ENCODE measurements at regions not wholly inside any gene's neighbourhood (a gene's known extent, or its start where the extent isn't known, plus 50 kb on each side); places are given as distances from the start of the nearest gene placed in this dataset.
"Not testable (repeated sequence)": the region's sequence is repeated elsewhere in the genome, so short reads cannot be mapped to it uniquely, and the experiment has no call there.

DNA sequence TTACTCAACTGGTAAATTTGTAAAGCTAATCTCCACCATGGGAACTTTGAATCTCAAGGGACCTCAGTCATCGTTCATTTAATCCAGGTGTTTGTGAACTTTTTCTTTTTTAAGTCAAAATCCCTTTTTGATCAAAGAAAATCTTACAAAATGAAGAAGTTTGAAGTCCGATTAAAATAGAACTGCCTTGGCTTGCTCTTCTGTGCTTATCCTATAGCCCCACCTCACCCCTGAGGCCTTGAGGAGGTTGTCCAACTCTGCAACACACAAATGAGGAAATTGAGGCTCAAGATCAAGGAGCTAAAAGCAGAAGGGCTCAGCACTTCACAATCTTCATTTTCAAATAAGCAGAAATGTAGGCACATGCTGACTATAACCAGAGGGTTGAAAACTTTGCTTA lies 240.3 kb upstream of the SFRP2 start:
- Histone ChIP-seq H3K4me2 (no peak overlapping the region), H3K4me1 (ENCODE audit: low read depth, poor library complexity, severe bottlenecking) (no peaks in the 10 kb centered on the region), H3K36me3 (ENCODE audit: insufficient read depth) (no peaks in the 10 kb centered on the region), H3K9ac (no peak overlapping the region), H3K27me3 (ENCODE audit: insufficient read depth, low read depth) (no peaks in the 10 kb centered on the region), H2AFZ (ENCODE audit: low read depth) (no peak overlapping the region), H4K20me1 (ENCODE audit: insufficient read depth) (no peaks in the 10 kb centered on the region), H3K27ac (no peak overlapping the region), H3K4me3 (IDR thresholded peaks at IDR 0.05; ENCODE audit: insufficient read depth, low read depth, low read length) (no peak overlapping the region), H3K79me2 (ENCODE audit: insufficient read depth, low read depth) (no peaks in the 10 kb centered on the region)
- TF ChIP-seq, protein P1, sequence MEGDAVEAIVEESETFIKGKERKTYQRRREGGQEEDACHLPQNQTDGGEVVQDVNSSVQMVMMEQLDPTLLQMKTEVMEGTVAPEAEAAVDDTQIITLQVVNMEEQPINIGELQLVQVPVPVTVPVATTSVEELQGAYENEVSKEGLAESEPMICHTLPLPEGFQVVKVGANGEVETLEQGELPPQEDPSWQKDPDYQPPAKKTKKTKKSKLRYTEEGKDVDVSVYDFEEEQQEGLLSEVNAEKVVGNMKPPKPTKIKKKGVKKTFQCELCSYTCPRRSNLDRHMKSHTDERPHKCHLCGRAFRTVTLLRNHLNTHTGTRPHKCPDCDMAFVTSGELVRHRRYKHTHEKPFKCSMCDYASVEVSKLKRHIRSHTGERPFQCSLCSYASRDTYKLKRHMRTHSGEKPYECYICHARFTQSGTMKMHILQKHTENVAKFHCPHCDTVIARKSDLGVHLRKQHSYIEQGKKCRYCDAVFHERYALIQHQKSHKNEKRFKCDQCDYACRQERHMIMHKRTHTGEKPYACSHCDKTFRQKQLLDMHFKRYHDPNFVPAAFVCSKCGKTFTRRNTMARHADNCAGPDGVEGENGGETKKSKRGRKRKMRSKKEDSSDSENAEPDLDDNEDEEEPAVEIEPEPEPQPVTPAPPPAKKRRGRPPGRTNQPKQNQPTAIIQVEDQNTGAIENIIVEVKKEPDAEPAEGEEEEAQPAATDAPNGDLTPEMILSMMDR (conservative IDR thresholded peaks at IDR 0.05; ENCODE audit: low read depth, low read length) = no peak

DNA sequence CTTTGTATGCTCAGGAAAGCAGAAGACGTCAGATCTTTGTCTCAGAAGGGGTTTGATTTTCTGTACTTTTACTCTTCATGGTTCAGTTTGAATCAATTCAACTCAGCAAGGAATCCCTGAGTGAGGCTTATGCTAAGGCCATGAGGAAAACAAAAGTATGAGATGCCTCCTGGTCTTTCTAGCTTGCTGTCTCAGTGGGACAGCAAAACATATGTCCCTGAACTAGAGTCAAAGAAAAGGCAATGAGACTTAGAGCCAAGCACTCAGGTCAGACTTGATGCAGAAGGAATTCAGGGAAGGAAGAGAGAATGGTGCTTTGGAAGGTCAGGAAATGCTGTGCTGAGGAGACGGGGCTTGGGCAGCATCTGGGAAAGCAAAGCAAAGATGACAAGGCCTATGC lies 236.2 kb upstream of the SFRP2 start:
- Histone ChIP-seq H3K27me3 (ENCODE audit: insufficient read depth, low read depth) (no peaks in the 10 kb centered on the region), H3K4me1 (ENCODE audit: low read depth, poor library complexity, severe bottlenecking) (no peaks in the 10 kb centered on the region), H4K20me1 (ENCODE audit: insufficient read depth) (no peaks in the 10 kb centered on the region), H2AFZ (ENCODE audit: low read depth) (no peak overlapping the region), H3K4me2 (no peak overlapping the region), H3K27ac (no peak overlapping the region), H3K79me2 (ENCODE audit: insufficient read depth, low read depth) (no peaks in the 10 kb centered on the region), H3K36me3 (ENCODE audit: insufficient read depth) (no peaks in the 10 kb centered on the region), H3K4me3 (IDR thresholded peaks at IDR 0.05; ENCODE audit: insufficient read depth, low read depth, low read length) (no peak overlapping the region), H3K9ac (no peak overlapping the region)
- TF ChIP-seq, protein P1 (conservative IDR thresholded peaks at IDR 0.05; ENCODE audit: low read depth, low read length) = no peak

DNA sequence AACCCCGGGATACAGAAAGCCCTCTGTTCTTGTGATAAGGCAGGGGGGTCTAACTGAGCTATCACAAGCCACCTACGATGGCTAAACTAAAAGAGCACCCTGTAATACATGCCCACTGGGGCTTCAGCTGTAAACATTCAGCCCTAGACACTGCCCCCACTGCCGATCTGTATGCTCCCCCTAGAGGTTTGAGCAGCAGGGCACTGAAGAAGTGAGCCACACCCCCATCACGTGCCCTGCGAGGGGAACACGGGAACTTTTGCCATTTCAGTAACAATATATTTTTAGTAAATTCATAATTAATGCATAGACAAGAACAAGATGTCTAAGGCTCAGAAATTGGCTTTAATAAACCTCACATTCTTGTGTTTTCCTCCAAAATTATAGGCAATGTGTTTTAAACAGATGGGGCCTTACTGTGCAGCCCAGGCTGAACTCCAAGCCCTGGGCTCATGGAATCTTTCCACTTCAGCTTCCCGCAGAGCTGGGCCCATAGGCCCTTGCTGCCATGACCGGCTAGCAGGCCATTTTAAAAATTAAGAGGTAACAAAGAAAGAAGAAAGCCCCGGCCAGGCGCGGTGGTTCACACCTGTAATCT lies 235.3 kb upstream of the SFRP2 start:
- no peaks in the 10 kb centered on the region for H4K20me1 ChIP-seq (ENCODE audit: insufficient read depth)
- H3K27me3 ChIP-seq (ENCODE audit: insufficient read depth, low read depth) = no peaks in the 10 kb centered on the region
- no peaks in the 10 kb centered on the region for H3K36me3 ChIP-seq (ENCODE audit: insufficient read depth)
- H3K9ac ChIP-seq = no peak overlapping the region
- H3K4me3 ChIP-seq (IDR thresholded peaks at IDR 0.05; ENCODE audit: insufficient read depth, low read depth, low read length) = no peak overlapping the region
- TF ChIP-seq, protein P1 (conservative IDR thresholded peaks at IDR 0.05; ENCODE audit: low read depth, low read length) = no peak
- H3K4me2 ChIP-seq = no peak overlapping the region
- no peak overlapping the region for H3K27ac ChIP-seq
- no peak overlapping the region for H2AFZ ChIP-seq (ENCODE audit: low read depth)
- H3K79me2 ChIP-seq (ENCODE audit: insufficient read depth, low read depth) = no peaks in the 10 kb centered on the region
- no peaks in the 10 kb centered on the region for H3K4me1 ChIP-seq (ENCODE audit: low read depth, poor library complexity, severe bottlenecking)

DNA sequence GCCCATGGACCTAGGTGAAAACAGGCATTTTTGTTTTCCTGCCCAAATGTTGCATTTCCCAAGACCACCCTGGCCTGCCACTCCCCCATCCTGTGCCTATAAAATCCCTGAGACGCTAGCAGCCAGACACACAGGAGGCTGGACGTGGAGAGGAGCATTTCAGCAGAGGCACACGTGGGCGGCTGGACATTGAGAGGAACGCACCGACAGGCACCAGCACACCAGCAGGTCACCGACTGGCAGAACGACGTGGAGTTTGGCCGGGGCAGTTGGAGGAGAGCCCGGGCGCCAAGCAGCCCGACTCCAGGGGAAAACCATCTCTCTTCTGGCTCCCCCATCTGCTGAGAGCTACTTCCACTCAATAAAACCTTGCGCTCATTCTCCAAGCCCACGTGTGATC lies 234.8 kb upstream of the SFRP2 start:
- not testable (repeated sequence) for H3K4me3 ChIP-seq (IDR thresholded peaks at IDR 0.05; ENCODE audit: insufficient read depth, low read depth, low read length); H3K27ac ChIP-seq; H3K4me1 ChIP-seq (ENCODE audit: low read depth, poor library complexity, severe bottlenecking); H3K4me2 ChIP-seq; H2AFZ ChIP-seq (ENCODE audit: low read depth); H3K36me3 ChIP-seq (ENCODE audit: insufficient read depth); H4K20me1 ChIP-seq (ENCODE audit: insufficient read depth); H3K9ac ChIP-seq; H3K27me3 ChIP-seq (ENCODE audit: insufficient read depth, low read depth); H3K79me2 ChIP-seq (ENCODE audit: insufficient read depth, low read depth)

DNA sequence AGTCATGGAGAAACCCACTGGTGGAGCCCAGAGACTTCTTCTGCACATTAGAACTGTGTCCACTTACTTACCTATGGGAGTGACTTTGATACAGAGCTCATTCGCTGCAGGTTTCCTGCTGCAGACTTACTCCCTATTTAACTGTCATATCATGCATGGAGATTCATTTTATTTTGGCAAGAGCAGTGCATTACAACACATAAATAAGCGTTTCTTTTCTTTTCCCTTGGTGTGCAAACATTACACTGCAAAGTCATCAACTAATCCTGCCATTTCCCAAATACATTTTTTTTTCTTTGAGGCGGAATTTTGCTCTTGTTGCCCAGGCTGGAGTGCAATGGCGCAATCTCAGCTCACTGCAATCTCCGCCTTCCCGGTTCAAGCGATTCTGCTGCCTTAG lies 230.9 kb upstream of the SFRP2 start:
- H4K20me1 ChIP-seq (ENCODE audit: insufficient read depth) = no peaks in the 10 kb centered on the region
- TF ChIP-seq, protein P1 (conservative IDR thresholded peaks at IDR 0.05; ENCODE audit: low read depth, low read length) = no peak
- H3K36me3 ChIP-seq (ENCODE audit: insufficient read depth) = no peaks in the 10 kb centered on the region
- H2AFZ ChIP-seq (ENCODE audit: low read depth) = no peak overlapping the region
- H3K4me1 ChIP-seq (ENCODE audit: low read depth, poor library complexity, severe bottlenecking) = no peaks in the 10 kb centered on the region
- no peak overlapping the region for H3K27ac ChIP-seq
- H3K4me3 ChIP-seq (IDR thresholded peaks at IDR 0.05; ENCODE audit: insufficient read depth, low read depth, low read length) = no peak overlapping the region
- no peaks in the 10 kb centered on the region for H3K79me2 ChIP-seq (ENCODE audit: insufficient read depth, low read depth)
- H3K27me3 ChIP-seq (ENCODE audit: insufficient read depth, low read depth) = no peaks in the 10 kb centered on the region
- no peak overlapping the region for H3K4me2 ChIP-seq
- H3K9ac ChIP-seq = no peak overlapping the region
